ENCODE measurements at regions not wholly inside any gene's neighbourhood (a gene's known extent, or its start where the extent isn't known, plus 50 kb on each side); places are given as distances from the start of the nearest gene placed in this dataset.
A peak's percentile ranks its signal among the peaks of the same experiment; 100 is the strongest.

GRCh38 chr3:176714034-176714433, 483.2 kb downstream of the TBL1XR1 start:
- DNase-seq (ENCODE audit: low spot score), result no peak

GRCh38 chr3:176712191-176712590, 485.1 kb downstream of the TBL1XR1 start:
- DNase-seq (ENCODE audit: low spot score), result no peak

DNA sequence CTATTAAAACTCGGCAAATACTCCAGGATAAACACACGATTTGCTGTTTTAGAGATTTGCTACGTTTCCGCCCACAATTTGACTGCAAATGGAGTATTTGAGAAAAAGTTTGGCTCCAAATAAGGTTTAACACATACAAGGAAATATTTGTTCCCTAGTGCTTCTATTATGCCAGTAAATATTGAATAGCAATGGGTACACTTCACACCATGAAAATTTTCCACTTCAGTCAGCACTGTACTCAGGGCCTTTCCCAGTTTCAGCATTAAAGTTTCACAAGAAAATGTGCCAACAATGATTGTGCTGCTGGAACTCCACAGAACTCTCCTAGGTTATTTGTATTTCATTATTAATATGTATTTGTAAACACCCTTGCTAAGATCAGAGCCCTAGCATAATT, 498.0 kb downstream of the TBL1XR1 start:
- no peak for DNase-seq (ENCODE audit: low spot score)

DNA sequence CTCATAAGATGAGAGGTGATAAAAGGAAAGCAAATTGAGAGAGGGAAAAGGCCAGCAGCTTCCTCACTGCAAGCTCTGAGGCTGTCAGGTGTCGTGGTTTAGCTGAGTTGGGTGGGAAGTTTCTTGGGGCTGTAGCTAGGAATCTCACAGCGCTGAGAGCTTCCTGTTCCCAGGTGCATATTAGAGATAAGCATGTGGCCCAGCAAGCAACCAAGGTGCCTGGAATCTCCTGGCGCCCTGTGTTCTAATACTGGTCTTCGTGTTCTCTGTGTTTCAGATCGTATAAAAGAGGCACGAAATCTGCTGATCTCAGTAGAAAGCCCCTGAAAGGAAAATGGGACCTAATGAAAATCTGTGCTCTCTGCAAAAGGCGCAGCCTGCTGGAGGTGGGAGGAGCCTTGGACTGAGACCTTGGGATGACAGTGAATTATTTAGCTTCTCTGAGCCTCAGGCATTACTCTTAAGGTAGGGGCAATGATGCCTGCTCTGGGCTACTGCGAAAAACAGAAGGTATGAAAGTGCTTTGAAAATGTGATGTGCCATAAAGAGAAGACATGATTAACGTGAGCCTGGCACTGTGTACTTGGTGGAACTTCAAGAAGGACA, 499.9 kb downstream of the TBL1XR1 start:
- DNase-seq (ENCODE audit: low spot score), result no peak

- DNase-seq (ENCODE audit: low spot score), result no peak
Observed at GRCh38 chr3:176696816-176697215, 500.5 kb downstream of the TBL1XR1 start.

DNA sequence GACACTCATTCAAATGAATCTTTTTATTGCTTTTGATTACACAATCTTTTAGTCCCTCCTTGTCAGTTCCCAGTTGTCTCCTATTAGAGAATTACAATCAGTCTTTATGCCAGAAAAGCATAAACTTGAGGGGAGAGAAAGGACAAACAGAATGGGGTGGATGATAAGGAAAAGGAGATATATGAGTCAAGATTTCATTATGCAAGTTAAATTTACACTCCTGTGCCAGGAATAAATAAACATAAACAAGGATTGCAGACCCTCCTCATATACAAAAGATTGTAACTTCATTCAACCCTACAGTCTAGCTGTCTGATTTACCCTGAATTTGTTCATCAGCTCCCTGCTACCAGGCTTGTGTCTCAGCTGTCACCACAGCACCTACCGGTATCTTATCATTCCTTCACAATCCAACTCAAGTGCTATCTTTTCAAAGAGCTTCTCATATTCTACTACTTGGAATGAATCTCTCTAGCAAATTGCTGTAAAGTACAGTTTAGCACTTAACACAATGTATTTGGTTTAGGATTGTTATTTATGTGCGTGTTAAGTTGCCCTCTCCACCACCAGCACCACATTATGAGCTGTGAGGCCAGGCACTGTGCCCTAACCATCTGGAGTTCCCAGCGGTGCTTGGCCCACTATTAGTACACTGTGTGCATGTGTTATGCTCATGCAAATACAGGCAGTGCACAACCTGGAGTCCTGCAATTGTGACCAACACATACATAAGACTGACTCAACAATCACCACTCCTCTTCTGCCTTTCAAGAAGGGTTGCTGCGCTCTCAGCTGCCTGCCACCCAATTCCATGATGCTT, 504.1 kb downstream of the TBL1XR1 start:
- DNase-seq (ENCODE audit: low spot score), result no peak

GRCh38 chr3:176692199-176692965, 504.9 kb downstream of the TBL1XR1 start:
- DNase-seq (ENCODE audit: low spot score), result no peak

DNA sequence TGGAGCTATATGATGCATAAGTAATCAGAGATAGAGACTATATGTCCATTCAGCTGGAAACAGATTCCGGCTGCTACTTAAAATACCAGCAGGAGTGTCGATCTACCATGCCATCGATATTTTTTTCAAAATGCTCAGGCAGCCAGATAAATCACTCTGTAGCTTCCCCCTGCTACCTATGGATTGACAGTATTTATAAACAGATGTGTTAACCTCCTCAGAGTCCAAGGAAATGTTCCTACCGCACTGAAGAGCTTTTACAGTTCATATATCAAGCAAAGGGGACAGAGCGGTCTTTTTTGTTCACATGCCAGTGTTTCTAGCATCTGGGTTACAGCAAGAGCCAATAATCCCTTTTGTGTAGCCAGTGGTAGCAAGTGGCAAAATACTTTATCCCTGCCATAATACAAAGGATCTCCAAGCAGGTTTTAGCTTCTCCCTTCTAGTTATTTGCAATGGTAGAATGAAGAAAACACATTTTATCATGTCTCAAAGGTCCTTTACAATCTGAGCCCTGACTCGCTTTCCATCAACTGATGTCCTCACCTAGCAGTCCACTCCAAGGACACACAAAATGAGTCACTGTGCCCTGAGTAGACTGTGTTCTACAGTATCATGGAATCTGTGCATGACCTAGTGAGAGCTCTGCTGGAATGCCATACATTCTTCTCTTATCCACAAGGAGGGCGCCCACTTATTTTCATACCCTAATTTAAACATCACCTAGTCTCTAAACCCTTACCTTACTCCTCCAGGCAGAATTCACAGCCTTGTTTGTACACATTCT, 507.0 kb downstream of the TBL1XR1 start:
- DNase-seq (ENCODE audit: low spot score), result no peak

- DNase-seq (ENCODE audit: low spot score), result no peak
Observed at GRCh38 chr3:176687754-176688153, 509.5 kb downstream of the TBL1XR1 start.

- no peak for DNase-seq (ENCODE audit: low spot score)
Observed at GRCh38 chr3:176683382-176683781, 513.9 kb downstream of the TBL1XR1 start.

DNA sequence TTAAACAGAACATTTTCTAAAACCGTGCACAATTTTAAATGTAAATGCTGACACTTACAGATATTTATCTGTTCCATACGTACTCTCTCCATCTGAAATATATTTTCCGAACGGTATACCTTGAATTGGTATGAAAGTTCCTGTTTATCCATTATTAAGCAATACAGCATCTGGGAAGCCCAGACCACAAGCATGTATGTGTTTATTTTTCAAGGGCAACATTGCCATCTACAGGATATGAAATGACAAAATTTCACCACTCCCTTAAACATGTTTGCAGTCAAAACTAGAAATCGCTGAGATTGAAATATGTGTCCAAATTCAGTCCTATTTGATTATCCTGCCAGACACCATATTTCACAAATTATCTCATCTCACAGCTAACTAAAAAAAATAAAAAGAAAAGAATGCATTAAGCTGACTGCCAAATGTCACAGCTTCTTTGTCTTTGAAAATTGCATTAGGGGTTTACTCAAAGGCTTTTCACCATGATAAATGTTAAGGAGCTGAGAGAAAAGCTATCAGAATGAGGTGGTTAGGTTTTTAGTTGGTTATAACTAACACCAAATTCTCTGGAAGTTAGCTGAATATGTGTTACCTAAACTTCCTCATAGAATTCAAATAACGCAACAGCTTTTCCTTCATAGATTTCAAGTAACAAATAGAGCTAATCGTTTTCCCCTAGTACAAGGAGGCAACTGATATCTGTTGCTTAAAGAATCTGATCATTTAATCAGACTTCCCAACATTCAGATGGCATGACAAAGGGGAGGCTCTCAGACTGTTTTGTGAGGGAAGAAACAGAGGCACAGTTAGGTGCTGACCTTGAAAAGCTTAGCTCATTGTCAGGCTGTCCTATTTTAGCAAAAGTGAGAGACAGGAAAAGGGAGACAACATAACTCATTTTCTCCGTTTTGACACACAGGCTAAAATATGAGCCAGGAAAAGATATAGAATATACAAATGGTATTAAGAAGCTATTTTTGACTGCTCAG, 533.1 kb downstream of the TBL1XR1 start:
- DNase-seq (ENCODE audit: low spot score), result peak; percentile 38

DNA sequence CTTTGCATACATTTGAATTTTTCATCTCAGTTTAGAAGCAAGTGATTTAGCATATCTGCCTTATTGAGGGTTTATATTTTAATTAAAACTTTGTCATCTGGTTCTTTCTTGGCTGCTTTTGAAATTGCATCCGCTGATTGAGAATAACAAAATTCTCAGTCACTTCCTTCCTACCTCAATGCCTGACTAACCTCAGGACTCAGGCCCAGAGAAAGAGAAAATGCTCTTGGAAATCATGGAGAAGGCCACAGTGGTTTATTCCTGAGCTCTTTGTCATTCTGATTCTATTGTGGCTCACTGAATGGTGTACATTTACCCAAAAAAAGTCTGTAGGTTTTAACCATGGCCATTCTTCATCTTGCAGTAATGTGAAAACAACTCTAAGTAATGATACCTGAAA, 533.9 kb downstream of the TBL1XR1 start:
- no peak for DNase-seq (ENCODE audit: low spot score)

- DNase-seq (ENCODE audit: low spot score), result no peak
Observed at GRCh38 chr3:176661432-176661964, 535.8 kb downstream of the TBL1XR1 start.

DNA sequence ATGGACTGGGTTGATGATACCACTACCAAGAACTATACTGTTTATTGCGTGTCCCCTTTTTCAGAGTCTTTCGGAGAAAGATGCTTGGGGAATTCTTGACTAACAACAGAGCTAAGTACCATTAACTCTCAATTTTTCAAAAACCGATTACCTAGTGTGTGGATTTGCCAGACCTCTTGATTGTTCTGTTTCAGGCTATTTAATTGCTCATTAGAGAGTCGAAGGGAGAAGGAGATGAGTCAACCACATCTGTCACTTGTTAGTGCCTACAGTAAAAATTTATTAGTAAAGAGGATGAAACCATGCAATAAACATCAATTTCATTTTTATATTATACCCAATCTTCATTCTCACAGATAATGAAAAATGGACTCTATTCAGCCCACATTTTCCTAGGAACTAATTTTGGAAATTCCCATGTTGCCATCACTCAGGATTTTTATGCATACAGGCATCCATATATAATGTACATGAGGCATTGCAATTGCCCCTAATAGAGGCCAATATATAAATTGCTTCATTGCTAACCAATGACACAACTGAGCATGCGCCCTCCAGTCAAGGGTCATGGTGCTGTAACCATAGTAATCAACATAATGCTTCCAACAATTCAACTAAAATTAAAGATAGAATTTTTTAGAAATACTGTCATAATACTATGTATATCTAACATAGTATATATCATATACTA, 541.7 kb downstream of the TBL1XR1 start:
- no peak for DNase-seq (ENCODE audit: low spot score)

- no peak for DNase-seq (ENCODE audit: low spot score)
Observed at GRCh38 chr3:176651622-176652021, 545.7 kb downstream of the TBL1XR1 start.

GRCh38 chr3:176650478-176650877, 546.8 kb downstream of the TBL1XR1 start:
- no peak for DNase-seq (ENCODE audit: low spot score)

- no peak for DNase-seq (ENCODE audit: low spot score)
Observed at GRCh38 chr3:176647987-176648386, 549.3 kb downstream of the TBL1XR1 start.

DNA sequence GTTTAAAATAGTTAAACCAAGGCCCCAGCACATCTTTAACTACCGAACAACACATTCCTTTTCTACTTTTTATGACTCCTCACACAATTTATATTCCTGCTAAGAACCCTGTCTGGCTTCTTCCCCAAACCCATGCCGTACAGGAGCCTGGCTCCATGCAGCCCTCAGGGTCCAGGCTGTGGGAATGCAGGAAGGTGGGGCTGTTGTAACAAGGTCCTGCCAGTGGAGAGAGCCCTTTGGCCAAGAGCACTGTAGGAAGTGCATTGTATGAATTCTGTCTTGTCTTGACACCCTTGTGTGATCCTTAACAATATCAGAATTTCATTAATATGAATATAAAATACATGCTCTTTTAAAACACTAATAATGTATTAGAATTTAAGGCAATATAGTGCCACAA, 563.8 kb downstream of the TBL1XR1 start:
- DNase-seq (ENCODE audit: low spot score), result no peak

DNA sequence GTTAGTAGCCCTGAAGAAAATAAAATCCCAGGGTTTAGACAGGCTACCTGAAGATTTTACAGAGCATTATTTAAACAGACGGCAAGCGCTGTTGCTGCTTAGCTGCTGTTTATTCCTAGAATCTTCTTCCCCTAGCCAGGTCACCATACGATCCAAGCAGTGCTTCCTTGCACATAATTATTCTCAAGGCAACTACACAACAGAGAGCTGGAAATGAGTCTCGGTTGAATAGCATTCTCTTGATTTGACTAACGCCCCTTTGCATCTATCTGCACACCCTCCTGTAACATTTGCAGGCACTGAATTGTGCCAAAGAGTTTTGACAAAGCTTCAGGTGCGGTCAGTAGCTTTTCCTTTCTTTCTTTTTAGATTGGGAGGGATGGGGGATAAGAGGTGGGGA, 564.4 kb downstream of the TBL1XR1 start:
- no peak for DNase-seq (ENCODE audit: low spot score)

- DNase-seq (ENCODE audit: low spot score), result no peak
Observed at GRCh38 chr3:176631165-176631564, 566.1 kb downstream of the TBL1XR1 start.
